Testis (tissue), 2 donors: ENCODE measurements at regions not wholly inside any gene's neighbourhood (a gene's known extent, or its start where the extent isn't known, plus 50 kb on each side); places are given as distances from the start of the nearest gene placed in this dataset.

Experiments used
- DNase-seq: peaks from one replicate; pipeline ENCODE4 v3.0.0-alpha.2; 2019
- H3K27ac ChIP-seq, 2 donors: fragments of 200-600 bp; sonication (generic); one replicate each; pipeline ENCODE4 v1.5.1; 2019
- H3K27me3 ChIP-seq: fragments of 200-600 bp; sonication (generic); one replicate; pipeline ENCODE4 v1.5.1; 2019
- H3K36me3 ChIP-seq: fragments of 200-600 bp; sonication (generic); one replicate; pipeline ENCODE4 v1.5.1; 2017; ENCODE audit warnings: low read depth; ENCODE audit errors: missing control alignments
- H3K4me1 ChIP-seq: fragments of 200-600 bp; sonication (generic); one replicate; pipeline ENCODE4 v1.5.1; 2019
- H3K4me3 ChIP-seq, 2 donors: fragments of 200-600 bp; sonication (generic); one replicate each; pipeline ENCODE4 v1.5.1; 2017 to 2019
- H3K9me3 ChIP-seq: fragments of 200-600 bp; sonication (generic); one replicate; pipeline ENCODE4 v1.5.1; 2017
- CTCF ChIP-seq, 3 experiments: fragments of 450-650 bp in 2 of 3; fragments of 200-600 bp in 1 of 3; sonication (generic) in 1 of 3; IDR thresholded peaks; one replicate each; pipeline ENCODE4 v1.5.1; 2016 to 2019; ENCODE audit warnings: antibody characterized with exemption in 3 of 3, mild to moderate bottlenecking in 2 of 3, moderate library complexity in 1 of 3
- POLR2A ChIP-seq: fragments of 450-650 bp; IDR thresholded peaks from one replicate; pipeline ENCODE4 v1.6.1; 2017; ENCODE audit warnings: antibody characterized with exemption, mild to moderate bottlenecking, moderate library complexity
- WGBS, 2 donors: methylation state at CpG; one replicate each; pipeline ENCODE4 v1.1.5; 2018; 5-methylcytosine and 5-hydroxymethylcytosine counted together
- intact Hi-C: fragments of 100-400 bp; cut with DNase I; formaldehyde crosslinking; loops from one replicate; pipeline ENCODE4 v1.15.1; 2023; ENCODE audit warnings: low total_unique reads

- no peaks in the 10 kb centered on the region for H3K27me3 ChIP-seq
- no peak overlapping the region for H3K4me3 ChIP-seq
- TF ChIP-seq POLR2A: no peak
- TF ChIP-seq CTCF (IDR thresholded peaks at IDR 0.05): no peak
- no peak for DNase-seq
- no peak overlapping the region for H3K27ac ChIP-seq
- intact Hi-C loops: no loop called here
- H3K36me3 ChIP-seq: no peaks in the 10 kb centered on the region
- no peaks in the 10 kb centered on the region for H3K4me1 ChIP-seq
- WGBS, 2 donors: 87 to 93% methylated on average over 2 to 7 of the region's 7 CpGs
- no peaks in the 10 kb centered on the region for H3K9me3 ChIP-seq
Measured at GRCh38 chr15:77775373-77775772, 142.7 kb upstream of the LINGO1 start.

GRCh38 chr15:77774350-77774749 is 141.6 kb upstream of the LINGO1 start:
- no peaks in the 10 kb centered on the region for H3K36me3 ChIP-seq
- DNase-seq: no peak
- no peak overlapping the region for H3K4me3 ChIP-seq
- H3K9me3 ChIP-seq: no peaks in the 10 kb centered on the region
- WGBS, 2 donors: 93 to 98% methylated on average over 7 to 8 of the region's 8 CpGs
- no peaks in the 10 kb centered on the region for H3K4me1 ChIP-seq
- no peak overlapping the region for H3K27ac ChIP-seq
- intact Hi-C loops: no loop called here
- H3K27me3 ChIP-seq: no peaks in the 10 kb centered on the region
- TF ChIP-seq POLR2A (no peak), CTCF (IDR thresholded peaks at IDR 0.05) (no peak)

- Histone ChIP-seq H3K4me3 (no peak overlapping the region), H3K36me3 (no peaks in the 10 kb centered on the region), H3K27ac (no peak overlapping the region), H3K9me3 (no peaks in the 10 kb centered on the region), H3K27me3 (no peaks in the 10 kb centered on the region), H3K4me1 (no peaks in the 10 kb centered on the region)
- DNase-seq: no peak
- intact Hi-C loops: no loop called here
- 82 to 98% methylated on average over 5 of the region's 5 CpGs for WGBS, 2 donors
- TF ChIP-seq POLR2A: no peak
- no peak for TF ChIP-seq CTCF (IDR thresholded peaks at IDR 0.05)
Measured at GRCh38 chr15:77773903-77774302, 141.2 kb upstream of the LINGO1 start.

GRCh38 chr15:77772641-77773402 is 140.1 kb upstream of the LINGO1 start:
- H3K9me3 ChIP-seq: no peaks in the 10 kb centered on the region
- DNase-seq: no peak
- H3K36me3 ChIP-seq: no peaks in the 10 kb centered on the region
- 74 to 75% methylated on average over 4 to 11 of the region's 11 CpGs for WGBS, 2 donors
- TF ChIP-seq CTCF (IDR thresholded peaks at IDR 0.05): no peak
- no peak for TF ChIP-seq POLR2A
- intact Hi-C loops: no loop called here
- no peak overlapping the region for H3K4me3 ChIP-seq
- no peaks in the 10 kb centered on the region for H3K4me1 ChIP-seq
- no peak overlapping the region for H3K27ac ChIP-seq
- H3K27me3 ChIP-seq: no peaks in the 10 kb centered on the region

GRCh38 chr15:77771616-77772015 is 138.9 kb upstream of the LINGO1 start:
- Histone ChIP-seq H3K27ac (no peak overlapping the region), H3K4me3 (no peak overlapping the region), H3K4me1 (no peaks in the 10 kb centered on the region), H3K36me3 (no peaks in the 10 kb centered on the region), H3K9me3 (no peaks in the 10 kb centered on the region), H3K27me3 (no peaks in the 10 kb centered on the region)
- 83 to 86% methylated on average over 6 to 7 of the region's 7 CpGs for WGBS, 2 donors
- DNase-seq: no peak
- intact Hi-C loops: no loop called here
- TF ChIP-seq POLR2A (no peak), CTCF (IDR thresholded peaks at IDR 0.05) (no peak)
